ENCODE measurements at regions not wholly inside any gene's neighbourhood (a gene's known extent, or its start where the extent isn't known, plus 50 kb on each side); places are given as distances from the start of the nearest gene placed in this dataset.
"Not testable (repeated sequence)": the region's sequence is repeated elsewhere in the genome, so short reads cannot be mapped to it uniquely, and the experiment has no call there.

- DNase-seq (ENCODE audit: low spot score): no peak
Measured at GRCh38 chr13:65722506-65722905, 1507.6 kb downstream of the PCDH9 start.

GRCh38 chr13:65719831-65720230, 1510.3 kb downstream of the PCDH9 start:
- DNase-seq (ENCODE audit: low spot score): no peak

GRCh38 chr13:65710514-65710913, 1519.6 kb downstream of the PCDH9 start:
- no peak for DNase-seq (ENCODE audit: low spot score)

DNA sequence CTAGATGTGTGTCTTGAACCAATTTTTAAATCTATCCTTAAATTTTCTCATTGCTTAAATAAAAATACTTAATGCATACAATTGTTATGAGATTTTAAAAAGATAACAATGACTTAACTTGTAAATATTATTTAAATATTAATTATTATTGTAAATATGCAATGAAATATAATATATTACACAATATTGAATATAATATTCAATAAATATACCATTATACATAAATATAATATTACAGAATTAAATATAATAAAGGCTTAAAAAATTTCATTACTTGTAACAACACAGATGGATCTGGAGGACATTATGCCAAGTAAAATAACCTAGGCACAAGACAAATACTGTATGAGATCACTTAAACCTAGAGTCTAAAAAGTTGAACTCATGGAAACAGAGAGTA, 1532.3 kb downstream of the PCDH9 start:
- DNase-seq (ENCODE audit: low spot score): no peak

DNA sequence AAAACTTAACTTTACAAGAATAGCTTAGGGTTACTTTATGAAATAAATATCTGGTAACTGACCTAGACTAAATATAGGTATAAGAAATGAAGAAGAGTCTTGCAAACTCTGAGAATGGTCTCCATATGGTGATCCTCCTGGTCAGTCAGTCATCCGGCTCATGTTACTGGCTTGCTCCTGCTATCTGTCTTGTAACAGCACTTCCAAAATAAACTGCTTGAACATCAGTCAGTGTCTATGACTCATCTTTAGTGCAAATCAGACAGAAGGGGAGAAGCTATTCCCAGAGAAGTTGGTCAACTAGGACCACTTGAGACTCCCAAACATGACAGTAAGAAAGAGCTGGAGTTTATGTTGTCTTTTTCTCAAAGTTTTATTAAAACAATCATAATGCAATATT, 1550.9 kb downstream of the PCDH9 start:
- DNase-seq (ENCODE audit: low spot score): no peak

DNA sequence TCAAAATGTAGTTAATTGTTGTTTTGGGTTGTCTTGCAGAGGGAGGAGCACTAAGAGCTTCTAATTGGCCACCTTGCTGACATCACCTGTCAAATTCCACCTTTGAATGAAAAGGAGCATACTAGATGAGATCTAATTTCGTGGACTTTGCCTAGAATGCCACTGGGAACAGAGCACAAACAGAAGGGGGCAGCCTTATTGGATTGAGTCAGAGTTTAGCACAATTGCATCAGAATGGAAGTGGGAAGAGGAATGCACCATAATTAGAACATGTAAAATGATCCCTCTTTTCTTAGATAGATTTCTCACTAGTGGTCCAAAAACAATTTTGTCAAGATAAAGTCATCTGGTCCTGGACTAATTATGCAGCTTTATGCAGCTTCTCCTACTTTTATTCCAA, 1552.2 kb downstream of the PCDH9 start:
- no peak for DNase-seq (ENCODE audit: low spot score)

DNA sequence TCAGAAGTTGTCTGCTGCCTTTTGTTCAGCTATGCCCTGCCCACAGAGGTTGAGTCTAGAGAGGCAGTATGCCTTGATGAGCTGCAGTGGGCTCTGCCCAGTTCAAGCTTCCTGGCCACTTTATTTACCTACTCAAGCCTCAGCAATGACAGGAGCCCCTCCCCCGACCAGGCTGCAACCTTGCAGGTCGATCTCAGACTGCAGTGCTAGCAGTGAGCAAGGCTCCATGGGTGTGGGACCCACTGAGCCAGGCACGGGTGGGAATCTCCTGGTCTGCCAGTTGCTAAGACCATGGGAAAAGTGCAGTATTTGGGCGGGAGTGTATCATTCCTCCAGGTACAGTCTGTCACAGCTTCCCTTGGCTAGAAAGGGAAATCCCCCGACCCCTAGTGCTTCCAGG, 1554.8 kb downstream of the PCDH9 start:
- DNase-seq (ENCODE audit: low spot score): not testable (repeated sequence)

GRCh38 chr13:65670014-65670625, 1560.0 kb downstream of the PCDH9 start:
- no peak for DNase-seq (ENCODE audit: low spot score)

DNA sequence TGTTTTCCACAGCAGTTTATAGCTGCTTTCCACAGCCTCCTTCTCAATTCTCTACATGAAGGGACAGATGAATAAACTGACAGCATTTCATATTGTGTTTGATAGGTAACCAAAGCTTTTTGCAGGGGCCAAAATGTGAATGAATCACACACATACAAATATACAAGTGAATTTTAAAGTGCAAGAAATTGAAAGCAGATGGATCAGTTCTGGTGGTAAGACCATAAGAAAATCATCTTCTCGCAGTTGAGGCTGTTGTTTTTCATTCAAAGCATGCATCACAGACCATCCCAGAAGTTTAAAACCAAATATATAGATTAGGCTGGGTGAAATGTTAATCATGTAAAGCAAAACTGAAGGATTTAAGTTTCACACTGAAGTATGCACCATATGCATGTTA, 1569.4 kb downstream of the PCDH9 start:
- DNase-seq (ENCODE audit: low spot score): no peak

DNA sequence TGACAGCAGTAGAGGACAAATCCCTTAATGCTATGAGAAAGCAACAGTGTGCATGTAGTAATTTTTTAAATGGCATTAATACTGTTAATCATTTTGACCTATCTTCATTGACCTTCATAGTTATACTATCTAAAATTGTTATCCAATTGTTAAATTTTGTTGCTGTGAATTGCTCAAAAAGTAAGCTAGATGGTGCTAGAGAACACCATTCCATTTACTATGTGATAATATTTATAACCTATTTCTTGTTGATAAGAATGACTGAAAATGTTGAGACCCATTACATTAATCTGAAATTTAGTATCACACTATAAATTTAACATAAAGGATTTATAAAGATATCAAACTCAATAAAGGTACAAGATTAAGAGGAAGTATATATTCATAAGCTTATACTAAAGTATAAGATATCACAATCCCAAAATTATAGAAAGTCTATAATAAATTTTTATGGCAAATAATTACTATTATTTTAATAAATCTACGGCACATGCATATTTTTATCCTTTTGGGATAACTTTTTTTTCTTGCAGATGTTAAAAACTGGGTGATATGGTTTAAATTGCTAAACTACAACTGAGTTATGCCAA, 1573.3 kb downstream of the PCDH9 start:
- DNase-seq (ENCODE audit: low spot score): no peak

DNA sequence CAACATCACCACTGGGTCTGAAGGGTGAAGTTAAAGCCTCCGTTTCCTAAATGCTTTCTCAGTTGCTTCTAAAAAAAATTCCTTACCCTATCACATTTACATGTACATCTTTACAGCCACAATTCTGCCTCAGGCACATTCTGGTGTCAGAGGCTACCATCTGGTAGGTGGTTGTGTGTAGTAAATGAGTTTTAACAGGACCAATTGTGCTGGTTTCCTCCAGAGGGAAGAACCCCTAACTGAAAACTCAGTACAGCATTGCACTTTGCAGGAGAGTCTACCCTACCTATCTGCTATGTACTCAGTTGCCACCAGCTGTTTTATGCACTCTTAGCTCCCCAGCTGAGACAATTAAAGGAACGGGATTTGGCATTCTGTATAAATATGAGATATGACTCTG, 1576.5 kb downstream of the PCDH9 start:
- DNase-seq (ENCODE audit: low spot score): no peak

- DNase-seq (ENCODE audit: low spot score): no peak
Measured at GRCh38 chr13:65650321-65650720, 1579.8 kb downstream of the PCDH9 start.

DNA sequence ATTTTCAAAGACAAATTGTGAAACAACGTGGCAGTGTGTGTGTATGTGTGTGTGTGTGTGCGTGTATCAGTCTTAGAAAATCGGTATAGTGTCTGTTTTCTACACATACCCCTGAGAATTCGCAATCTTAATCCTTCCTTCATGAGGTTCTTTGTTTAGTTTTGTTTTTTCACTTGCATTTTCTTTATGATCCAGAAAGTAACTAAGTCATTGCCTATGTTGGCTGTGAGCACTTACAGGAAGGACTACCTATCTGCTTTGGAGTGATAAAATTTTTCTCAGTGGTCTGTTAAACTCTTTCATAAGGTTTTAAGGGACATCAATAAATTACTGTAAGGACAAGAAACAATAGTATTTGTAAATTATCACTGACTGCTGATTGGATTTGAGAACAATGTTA, 1587.1 kb downstream of the PCDH9 start:
- no peak for DNase-seq (ENCODE audit: low spot score)

DNA sequence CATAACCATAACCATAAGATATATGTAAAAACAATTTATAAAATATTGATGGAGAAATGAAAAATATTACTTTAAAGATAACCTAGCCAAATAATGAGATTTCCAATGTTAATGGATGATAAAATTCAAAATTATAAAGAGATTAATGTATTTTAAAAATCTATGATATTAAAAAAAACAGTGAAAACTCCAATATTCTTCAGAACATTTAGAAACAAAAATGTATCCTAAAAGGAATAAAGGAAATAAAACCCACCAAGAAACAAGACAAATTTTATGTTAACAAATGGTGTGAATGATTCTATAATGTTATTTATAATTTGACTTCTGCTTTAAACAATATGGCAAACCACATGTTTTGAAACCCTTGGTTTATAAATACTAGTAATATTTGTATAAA, 1587.8 kb downstream of the PCDH9 start:
- no peak for DNase-seq (ENCODE audit: low spot score)

DNA sequence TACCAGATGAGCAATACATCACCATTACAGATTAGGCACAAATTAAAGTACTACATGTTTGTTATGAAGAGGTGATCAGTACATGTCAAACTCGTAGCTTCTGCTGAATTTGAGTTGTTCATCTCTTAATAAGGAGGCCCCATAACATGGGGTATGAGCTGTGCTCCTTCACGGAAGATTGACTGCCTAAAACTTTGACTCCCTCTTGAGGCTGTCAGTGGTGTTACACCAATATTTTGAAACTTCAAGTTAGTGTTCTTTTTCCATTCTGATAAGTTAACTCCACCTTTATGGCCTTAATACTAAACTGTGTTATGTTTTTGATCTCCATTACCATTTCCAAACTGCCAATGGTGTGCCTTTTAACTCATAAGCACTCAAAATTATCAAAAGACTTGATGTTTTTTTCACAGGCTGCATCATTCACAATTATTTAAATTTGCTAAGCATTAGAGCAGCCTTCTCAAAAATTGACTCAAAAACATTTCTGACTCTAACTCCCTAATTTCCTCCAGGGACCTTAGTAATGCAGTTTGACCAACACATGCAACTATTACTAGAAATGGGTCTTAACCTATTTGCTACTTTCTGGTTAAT, 1591.5 kb downstream of the PCDH9 start:
- DNase-seq (ENCODE audit: low spot score): no peak

GRCh38 chr13:65633806-65634205, 1596.3 kb downstream of the PCDH9 start:
- DNase-seq (ENCODE audit: low spot score): no peak

DNA sequence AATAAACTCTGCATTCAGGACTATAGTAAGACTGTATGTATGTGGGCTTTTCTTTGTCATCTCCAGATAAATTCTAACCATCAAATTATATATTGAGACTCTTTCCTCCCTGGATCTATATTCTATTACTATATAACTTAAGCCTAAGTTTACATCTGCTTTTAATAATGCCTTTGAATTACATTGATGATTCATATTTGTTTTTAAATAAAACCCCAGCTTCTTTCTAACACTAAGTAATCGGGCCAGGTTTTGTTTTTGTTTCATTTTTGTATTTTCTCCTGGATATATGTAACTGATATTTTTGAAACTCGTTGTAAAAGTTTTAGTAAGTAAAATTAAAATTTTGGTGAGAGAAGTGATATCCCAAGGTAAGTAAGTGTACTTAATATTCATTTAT, 1599.1 kb downstream of the PCDH9 start:
- DNase-seq (ENCODE audit: low spot score): no peak

- no peak for DNase-seq (ENCODE audit: low spot score)
Measured at GRCh38 chr13:65629926-65630325, 1600.2 kb downstream of the PCDH9 start.

DNA sequence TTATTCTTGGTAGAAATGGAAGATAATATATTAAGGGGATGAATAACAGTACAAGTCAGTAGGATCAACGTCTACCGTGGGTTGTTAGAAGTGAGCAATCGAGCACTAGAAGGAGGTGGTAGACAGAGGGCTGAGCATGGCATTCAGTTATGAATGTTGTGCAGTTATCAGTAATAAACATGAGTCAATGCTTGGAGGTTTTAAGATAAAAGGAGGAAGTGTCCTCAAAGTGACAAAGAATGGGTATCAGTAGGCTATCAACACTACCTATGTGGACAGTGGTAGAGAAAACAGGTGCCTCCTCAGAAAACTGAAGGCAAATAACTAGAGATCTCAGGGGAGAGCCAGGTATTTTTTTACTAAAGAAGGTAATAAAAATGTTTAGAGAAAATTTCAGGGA, 1607.0 kb downstream of the PCDH9 start:
- DNase-seq (ENCODE audit: low spot score): no peak

DNA sequence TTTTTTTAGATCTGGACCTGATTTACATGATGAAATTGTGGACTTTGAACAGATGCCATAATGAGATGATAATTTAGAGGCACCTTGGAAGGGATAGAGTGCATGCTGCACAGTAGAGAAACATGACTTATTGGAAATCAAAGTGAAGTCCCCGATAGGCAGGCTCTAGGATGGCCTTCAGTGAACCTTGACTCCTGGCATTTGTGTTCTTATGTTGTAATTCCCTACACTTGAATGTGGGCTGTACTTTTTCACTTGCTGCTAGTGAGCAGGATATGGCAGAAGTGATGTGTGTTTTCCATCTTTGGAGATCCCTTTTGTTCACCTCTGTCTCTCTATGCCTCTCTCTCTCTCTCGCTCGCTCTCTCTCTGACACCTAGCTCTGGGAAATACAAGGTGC, 1614.6 kb downstream of the PCDH9 start:
- DNase-seq (ENCODE audit: low spot score): no peak

DNA sequence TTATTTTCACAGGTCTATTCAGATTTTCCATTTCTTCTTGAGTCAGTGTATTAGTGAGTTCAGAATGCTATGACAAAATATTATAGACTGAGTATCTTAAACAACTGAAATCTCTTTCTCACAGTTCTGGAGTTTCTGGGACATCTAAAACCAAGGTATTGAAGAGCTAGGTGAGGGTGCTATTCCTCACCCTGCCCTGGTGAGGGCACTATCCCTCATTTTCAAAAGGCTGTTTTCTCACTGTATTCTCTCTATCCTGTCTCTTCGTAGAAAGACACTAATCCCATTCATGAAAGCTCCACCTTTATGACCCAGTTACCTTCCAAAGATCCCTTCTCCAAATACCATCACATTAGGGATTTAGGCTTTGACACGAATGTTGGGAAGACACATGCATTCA, 1617.1 kb downstream of the PCDH9 start:
- DNase-seq (ENCODE audit: low spot score): no peak

GRCh38 chr13:65609350-65609749, 1620.8 kb downstream of the PCDH9 start:
- DNase-seq (ENCODE audit: low spot score): no peak

GRCh38 chr13:65606622-65607021, 1623.5 kb downstream of the PCDH9 start:
- DNase-seq (ENCODE audit: low spot score): no peak

Data from mesenteric fat pad (tissue), 1 donor.